H9 (cell line): ENCODE measurements at regions not wholly inside any gene's neighbourhood (a gene's known extent, or its start where the extent isn't known, plus 50 kb on each side); places are given as distances from the start of the nearest gene placed in this dataset.
"Not testable (repeated sequence)": the region's sequence is repeated elsewhere in the genome, so short reads cannot be mapped to it uniquely, and the experiment has no call there.

Experiments
- DNase-seq: peaks from one replicate; pipeline ENCODE4 v3.0.0-alpha.2; 2017
- H2AFZ ChIP-seq: one replicate; pipeline ENCODE4 v1.6.1; 2013; ENCODE audit warnings: mild to moderate bottlenecking, low read length, control low read depth, moderate library complexity
- H2AK5ac ChIP-seq: 2 replicates; pipeline ENCODE4 v1.6.1; 2013; ENCODE audit warnings: low read length, control low read depth, mixed read lengths; ENCODE audit not compliant: insufficient read length
- H2BK120ac ChIP-seq: one replicate; pipeline ENCODE4 v1.6.1; 2013; ENCODE audit warnings: low read depth, mild to moderate bottlenecking, low read length, control low read depth, inconsistent platforms; ENCODE audit not compliant: poor library complexity, severe bottlenecking
- H2BK12ac ChIP-seq: 2 replicates; pipeline ENCODE4 v1.6.1; 2013; ENCODE audit warnings: low read length, control low read depth, mixed read lengths, low read depth; ENCODE audit not compliant: insufficient read length
- H2BK15ac ChIP-seq: 2 replicates; pipeline ENCODE4 v1.6.1; 2013; ENCODE audit warnings: low read depth, low read length, control low read depth
- H2BK20ac ChIP-seq: one replicate; pipeline ENCODE4 v1.6.1; 2013; ENCODE audit warnings: low read depth, mild to moderate bottlenecking, low read length, control low read depth, inconsistent platforms; ENCODE audit not compliant: poor library complexity, severe bottlenecking
- H2BK5ac ChIP-seq: 2 replicates; pipeline ENCODE4 v1.6.1; 2013; ENCODE audit warnings: low read length, control low read depth, mixed read lengths; ENCODE audit not compliant: insufficient read length
- H3K14ac ChIP-seq: 2 replicates; pipeline ENCODE4 v1.6.1; 2013; ENCODE audit warnings: low read length, control low read depth; ENCODE audit not compliant: insufficient read depth
- H3K18ac ChIP-seq: 2 replicates; pipeline ENCODE4 v1.6.1; 2013; ENCODE audit warnings: low read depth, mild to moderate bottlenecking, mixed read lengths, low read length, control low read depth; ENCODE audit not compliant: insufficient read length
- H3K23ac ChIP-seq: 2 replicates; pipeline ENCODE4 v1.6.1; 2013; ENCODE audit warnings: low read length, control low read depth, mixed read lengths, low read depth; ENCODE audit not compliant: insufficient read length
- H3K23me2 ChIP-seq: 2 replicates; pipeline ENCODE4 v1.6.1; 2013; ENCODE audit warnings: low read depth, mild to moderate bottlenecking, mixed read lengths, low read length, control low read depth; ENCODE audit not compliant: insufficient read length, poor library complexity, severe bottlenecking
- H3K27ac ChIP-seq: 2 replicates; pipeline ENCODE4 v1.5.1; 2013; ENCODE audit warnings: low read length, control low read depth, mixed read lengths, low read depth; ENCODE audit not compliant: insufficient read length
- H3K27me3 ChIP-seq: 2 replicates; pipeline ENCODE4 v1.6.1; 2013; ENCODE audit warnings: low read length, control low read depth, inconsistent platforms; ENCODE audit not compliant: insufficient read depth
- H3K4ac ChIP-seq: 2 replicates; pipeline ENCODE4 v1.6.1; 2013; ENCODE audit warnings: low read depth, mild to moderate bottlenecking, control low read depth, inconsistent platforms, low read length, moderate library complexity
- H3K4me1 ChIP-seq: 2 replicates; pipeline ENCODE4 v1.6.1; 2013; ENCODE audit warnings: low read length, control low read depth, inconsistent platforms; ENCODE audit not compliant: insufficient read depth
- H3K4me2 ChIP-seq: 2 replicates; pipeline ENCODE4 v1.6.1; 2013; ENCODE audit warnings: low read length, control low read depth, mixed read lengths; ENCODE audit not compliant: insufficient read length, insufficient read depth
- H3K56ac ChIP-seq: 2 replicates; pipeline ENCODE4 v1.6.1; 2013; ENCODE audit warnings: low read depth, mild to moderate bottlenecking, mixed read lengths, low read length, control low read depth; ENCODE audit not compliant: insufficient read length
- H3K79me1 ChIP-seq: 2 replicates; pipeline ENCODE4 v1.6.1; 2013; ENCODE audit warnings: low read depth, mild to moderate bottlenecking, moderate library complexity, low read length, control low read depth, inconsistent platforms; ENCODE audit not compliant: insufficient read depth, poor library complexity, severe bottlenecking
- H3K79me2 ChIP-seq: 2 replicates; pipeline ENCODE4 v1.6.1; 2013; ENCODE audit warnings: low read length, control low read depth, inconsistent platforms; ENCODE audit not compliant: insufficient read depth
- H3K9ac ChIP-seq: 2 replicates; pipeline ENCODE4 v1.6.1; 2013; ENCODE audit warnings: low read length, control low read depth, mixed read lengths; ENCODE audit not compliant: insufficient read length; ENCODE audit errors: extremely low read depth
- H3K9me3 ChIP-seq: one replicate; pipeline ENCODE4 v1.6.1; 2013; ENCODE audit warnings: low read depth, low read length, inconsistent platforms; ENCODE audit not compliant: control insufficient read depth
- H3T11ph ChIP-seq: one replicate; pipeline ENCODE4 v1.6.1; 2013; ENCODE audit warnings: mild to moderate bottlenecking, low read length, control low read depth, inconsistent platforms
- H4K20me1 ChIP-seq: one replicate; pipeline ENCODE4 v1.6.1; 2013; ENCODE audit not compliant: control insufficient read depth, insufficient read length, insufficient read depth
- H4K5ac ChIP-seq: 2 replicates; pipeline ENCODE4 v1.6.1; 2013; ENCODE audit warnings: low read depth, mild to moderate bottlenecking, mixed read lengths, low read length, control low read depth; ENCODE audit not compliant: insufficient read length
- H4K8ac ChIP-seq: replicated peaks from 2 replicates; pipeline ENCODE4 v1.6.1; 2013; ENCODE audit warnings: low read length, control low read depth, mixed read lengths, low read depth; ENCODE audit not compliant: insufficient read length
- H4K91ac ChIP-seq: 2 replicates; pipeline ENCODE4 v1.6.1; 2013; ENCODE audit warnings: low read depth, mild to moderate bottlenecking, moderate library complexity, mixed read lengths, low read length, control low read depth; ENCODE audit not compliant: insufficient read length
- H3K27ac Mint-ChIP-seq, 3 experiments: 2 replicates in 2 of 3; 3 replicates in 1 of 3; pipeline ENCODE4 v1.8.0; 2020 to 2021; ENCODE audit warnings: mixed read lengths in 3 of 3, mild to moderate bottlenecking in 1 of 3, moderate library complexity in 1 of 3
- H3K27me3 Mint-ChIP-seq: 2 replicates; pipeline ENCODE4 v1.8.0; 2021; ENCODE audit warnings: low read depth, mild to moderate bottlenecking, moderate library complexity, mixed read lengths
- H3K36me3 Mint-ChIP-seq, 3 experiments: 2 replicates in 2 of 3; 3 replicates in 1 of 3; pipeline ENCODE4 v1.8.0; 2020 to 2021; ENCODE audit warnings: low read depth in 3 of 3, mixed read lengths in 3 of 3; ENCODE audit not compliant: insufficient read depth in 1 of 3
- H3K4me1 Mint-ChIP-seq, 2 experiments: 2 replicates each; pipeline ENCODE4 v1.8.0; 2020; ENCODE audit warnings: mixed read lengths in 2 of 2
- H3K4me3 Mint-ChIP-seq, 2 experiments: 2 replicates in 1 of 2; 3 replicates in 1 of 2; pipeline ENCODE4 v1.8.0; 2020 to 2021; ENCODE audit warnings: mild to moderate bottlenecking in 2 of 2, mixed read lengths in 2 of 2, moderate library complexity in 1 of 2
- H3K9me3 Mint-ChIP-seq, 2 experiments: 2 replicates in 1 of 2; 3 replicates in 1 of 2; pipeline ENCODE4 v1.8.0; 2020; ENCODE audit warnings: mild to moderate bottlenecking in 2 of 2, mixed read lengths in 2 of 2, moderate library complexity in 1 of 2
- CTCF ChIP-seq: fragments of 200-600 bp; sonication (generic); conservative IDR thresholded peaks from 3 replicates; pipeline ENCODE4 v1.8.0; 2021; ENCODE audit warnings: antibody characterized with exemption, mild to moderate bottlenecking
- WGBS: extraction: QIAGEN DNeasy Blood & Tissue Kit; methylation state at CpG from one replicate; pipeline ENCODE4 v1.1.7; 2013; ENCODE audit warnings: missing lambda C conversion rate, low lambda C conversion rate, mixed read lengths; ENCODE audit not compliant: insufficient read length; ENCODE audit errors: extremely low coverage; 5-methylcytosine and 5-hydroxymethylcytosine counted together

GRCh38 chrX:116321711-116322110 lies 114.7 kb upstream of the SLC6A14 start:
- Histone ChIP-seq H4K91ac (no peak overlapping the region), H4K5ac (no peak overlapping the region), H2AK5ac (no peak overlapping the region), H3K4me2 (no peak overlapping the region), H3K14ac (no peak overlapping the region), H4K20me1 (no peaks in the 10 kb centered on the region), H2BK20ac (no peak overlapping the region), H3K23me2 (no peaks in the 10 kb centered on the region), H3K27me3 (no peaks in the 10 kb centered on the region), H3K23ac (no peak overlapping the region), H3K79me2 (no peaks in the 10 kb centered on the region), H2BK15ac (no peak overlapping the region), H2BK120ac (no peak overlapping the region), H3K27ac (no peak overlapping the region), H3K18ac (no peak overlapping the region), H3K79me1 (no peaks in the 10 kb centered on the region), H2BK12ac (no peak overlapping the region), H2AFZ (no peak overlapping the region), H3K4me1 (no peaks in the 10 kb centered on the region; the same call in 1 of the 2 replicates), H3K56ac (no peak overlapping the region), H3K9ac (no peak overlapping the region), H3T11ph (no peak overlapping the region), H3K4ac (no peak overlapping the region), H3K9me3 (no peaks in the 10 kb centered on the region), H2BK5ac (no peak overlapping the region), H4K8ac (no peak overlapping the region)
- Mint-ChIP-seq H3K4me1 (peaks cover 10 to 12% of the 10 kb centered on the region in 2 experiments), H3K27ac (no peak overlapping the region), H3K36me3 (no peaks in the 10 kb centered on the region), H3K9me3 (no peaks in the 10 kb centered on the region), H3K27me3 (peaks cover 4% of the 10 kb centered on the region; the same call in 1 of the 2 replicates), H3K4me3 (no peak overlapping the region)
- TF ChIP-seq CTCF, result no peak
- WGBS, result no CpG with 5 or more reads among the region's 2 CpGs
- DNase-seq, result no peak

- H3K36me3 Mint-ChIP-seq, H3K27me3 ChIP-seq, H3K14ac ChIP-seq, H2BK120ac ChIP-seq, H2BK5ac ChIP-seq, H2BK12ac ChIP-seq, H2AK5ac ChIP-seq, H3K27ac ChIP-seq, H3K4me3 Mint-ChIP-seq, DNase-seq, H2BK15ac ChIP-seq, H4K5ac ChIP-seq, H3T11ph ChIP-seq, H3K9me3 Mint-ChIP-seq, H4K8ac ChIP-seq, H3K23ac ChIP-seq, H2BK20ac ChIP-seq, H3K4me1 ChIP-seq, H3K27me3 Mint-ChIP-seq, H3K18ac ChIP-seq, H3K23me2 ChIP-seq, H3K79me2 ChIP-seq, H3K4ac ChIP-seq, H3K56ac ChIP-seq, H4K20me1 ChIP-seq, H3K4me2 ChIP-seq, H3K79me1 ChIP-seq, H2AFZ ChIP-seq, H3K9ac ChIP-seq, H3K9me3 ChIP-seq, H4K91ac ChIP-seq: not testable (repeated sequence)
- H3K4me1 Mint-ChIP-seq, result peaks cover 0 to 11% of the 10 kb centered on the region in 2 experiments; a peak in 3 of 4 replicates
- peak overlapping the region in 1 of 3 experiments; percentile 56; a peak in 2 of 7 replicates for H3K27ac Mint-ChIP-seq
- WGBS, result no CpG with 5 or more reads among the region's 7 CpGs
Measured at GRCh38 chrX:116332026-116332425, 104.4 kb upstream of the SLC6A14 start.
